ENCODE measurements at regions not wholly inside any gene's neighbourhood (a gene's known extent, or its start where the extent isn't known, plus 50 kb on each side); places are given as distances from the start of the nearest gene placed in this dataset.

GRCh38 chr4:44777115-44777514 lies 50.8 kb upstream of the GNPDA2 start:
- H3K4me3 ChIP-seq (ENCODE audit: low read depth, low read length), result no peak overlapping the region
- TF ChIP-seq MAX (IDR thresholded peaks at IDR 0.05; ENCODE audit: low read depth, low read length) (no peak), POLR2A (IDR thresholded peaks at IDR 0.05; ENCODE audit: extremely low read depth, insufficient read length) (no peak), MYC (IDR thresholded peaks at IDR 0.05; ENCODE audit: low read depth, low read length) (no peak), CTCF (IDR thresholded peaks at IDR 0.05; ENCODE audit: low read depth, low read length) (no peak)
- DNase-seq (ENCODE audit: low read depth), result no peak

Data from NB4 (cell line).